Liver (tissue), 8 donors: ENCODE measurements at regions not wholly inside any gene's neighbourhood (a gene's known extent, or its start where the extent isn't known, plus 50 kb on each side); places are given as distances from the start of the nearest gene placed in this dataset.

Source experiments
- DNase-seq: peaks from one replicate; pipeline ENCODE4 v3.0.0-alpha.2; 2017; ENCODE audit warnings: low spot score
- H3K27ac ChIP-seq, 2 donors: one replicate each; pipeline ENCODE4 v1.7.0; 2013; ENCODE audit warnings: inconsistent platforms in 2 of 2, low read length in 2 of 2, control low read depth in 1 of 2, low read depth in 1 of 2, mild to moderate bottlenecking in 1 of 2
- H3K27me3 ChIP-seq, 4 donors: one replicate each; pipeline versions ENCODE4 v1.6.1 to v1.7.0; 2013; ENCODE audit warnings: low read length in 3 of 4, inconsistent platforms in 1 of 4, mild to moderate bottlenecking in 1 of 4, moderate library complexity in 1 of 4; ENCODE audit not compliant: control insufficient read depth in 4 of 4, insufficient read depth in 4 of 4
- H3K36me3 ChIP-seq, 4 donors: one replicate each; pipeline versions ENCODE4 v1.6.1 to v1.7.0; 2013; ENCODE audit warnings: low read length in 3 of 4, mild to moderate bottlenecking in 3 of 4, low read depth in 1 of 4, moderate library complexity in 1 of 4; ENCODE audit not compliant: control insufficient read depth in 4 of 4, insufficient read depth in 3 of 4
- H3K4me1 ChIP-seq, 4 donors: one replicate each; pipeline versions ENCODE4 v1.6.1 to v1.7.0; 2013; ENCODE audit warnings: low read length in 3 of 4, mild to moderate bottlenecking in 3 of 4, moderate library complexity in 1 of 4; ENCODE audit not compliant: control insufficient read depth in 4 of 4, insufficient read depth in 4 of 4
- H3K4me3 ChIP-seq, 3 donors: one replicate each; pipeline versions ENCODE4 v1.6.1 to v1.7.0; 2013; ENCODE audit warnings: low read length in 3 of 3, control low read depth in 1 of 3, low read depth in 1 of 3, mild to moderate bottlenecking in 1 of 3
- H3K9ac ChIP-seq, 2 donors: one replicate each; pipeline ENCODE4 v1.7.0; 2013; ENCODE audit warnings: low read length in 2 of 2, mild to moderate bottlenecking in 2 of 2, moderate library complexity in 2 of 2, control low read depth in 1 of 2, low read depth in 1 of 2
- H3K9me3 ChIP-seq, 4 donors: one replicate each; pipeline versions ENCODE4 v1.6.1 to v1.7.0; 2013; ENCODE audit warnings: low read length in 3 of 4; ENCODE audit not compliant: control insufficient read depth in 4 of 4
- EGR1 ChIP-seq, 2 donors: IDR thresholded peaks; 2 replicates each; pipeline ENCODE4 v1.6.1; 2016 to 2018; ENCODE audit warnings: antibody characterized with exemption in 2 of 2, low read depth in 2 of 2
- FOXA2 ChIP-seq: IDR thresholded peaks from 2 replicates; pipeline ENCODE4 v1.6.1; 2016; ENCODE audit warnings: antibody characterized with exemption
- GABPA ChIP-seq, 2 donors: IDR thresholded peaks in 1 of 2; conservative IDR thresholded peaks in 1 of 2; 2 replicates each; pipeline ENCODE4 v1.6.1; 2016; ENCODE audit warnings: antibody characterized with exemption in 2 of 2, mild to moderate bottlenecking in 1 of 2, moderate library complexity in 1 of 2
- HNF4A ChIP-seq, 2 donors: conservative IDR thresholded peaks; 2 replicates each; pipeline ENCODE4 v1.6.1; 2016; ENCODE audit warnings: antibody characterized with exemption in 2 of 2, mild to moderate bottlenecking in 2 of 2
- HNF4G ChIP-seq: IDR thresholded peaks from 2 replicates; pipeline ENCODE4 v1.6.1; 2016; ENCODE audit warnings: antibody characterized with exemption
- NR2F2 ChIP-seq: IDR thresholded peaks from 2 replicates; pipeline ENCODE4 v1.6.1; 2016; ENCODE audit warnings: antibody characterized with exemption
- RXRA ChIP-seq, 2 donors: IDR thresholded peaks; 2 replicates each; pipeline ENCODE4 v1.6.1; 2017 to 2018; ENCODE audit warnings: antibody characterized with exemption in 2 of 2, mild to moderate bottlenecking in 1 of 2
- SP1 ChIP-seq: IDR thresholded peaks from 2 replicates; pipeline ENCODE4 v1.6.1; 2018; ENCODE audit warnings: antibody characterized with exemption, mild to moderate bottlenecking
- TAF1 ChIP-seq: conservative IDR thresholded peaks from 2 replicates; pipeline ENCODE4 v1.6.1; 2016; ENCODE audit warnings: antibody characterized with exemption, mild to moderate bottlenecking
- YY1 ChIP-seq: IDR thresholded peaks from 2 replicates; pipeline ENCODE4 v1.6.1; 2016; ENCODE audit warnings: antibody characterized with exemption, mild to moderate bottlenecking
- WGBS: extraction: QIAGEN DNeasy Blood & Tissue Kit; methylation state at CpG from one replicate; pipeline ENCODE4 v1.1.7; 2013; 5-methylcytosine and 5-hydroxymethylcytosine counted together
- TF ChIP-seq, protein P1 (sequence below): fragments of 150-350 bp; IDR thresholded peaks from 2 replicates; pipeline ENCODE4 v1.5.1; 2017; ENCODE audit warnings: improper control_type of control experiment, low read depth, low read length; ENCODE audit not compliant: missing input control
- TF ChIP-seq, protein P2 (sequence below): IDR thresholded peaks from 2 replicates; pipeline ENCODE4 v1.6.1; 2016; ENCODE audit warnings: antibody characterized with exemption
- TF ChIP-seq, protein P3 (sequence below): IDR thresholded peaks from 2 replicates; pipeline ENCODE4 v1.6.1; 2016; ENCODE audit warnings: antibody characterized with exemption
- TF ChIP-seq, protein P4 (sequence below): IDR thresholded peaks from 2 replicates; pipeline ENCODE4 v1.6.1; 2016; ENCODE audit warnings: antibody characterized with exemption
- TF ChIP-seq, protein P5 (sequence below): IDR thresholded peaks from 2 replicates; pipeline ENCODE4 v1.6.1; 2016; ENCODE audit warnings: antibody characterized with exemption, mild to moderate bottlenecking
- donor health status: healthy.
- donor health status: healthy.
- donor health status: healthy.
- donor health status: healthy.
- donor health status: healthy.

DNA sequence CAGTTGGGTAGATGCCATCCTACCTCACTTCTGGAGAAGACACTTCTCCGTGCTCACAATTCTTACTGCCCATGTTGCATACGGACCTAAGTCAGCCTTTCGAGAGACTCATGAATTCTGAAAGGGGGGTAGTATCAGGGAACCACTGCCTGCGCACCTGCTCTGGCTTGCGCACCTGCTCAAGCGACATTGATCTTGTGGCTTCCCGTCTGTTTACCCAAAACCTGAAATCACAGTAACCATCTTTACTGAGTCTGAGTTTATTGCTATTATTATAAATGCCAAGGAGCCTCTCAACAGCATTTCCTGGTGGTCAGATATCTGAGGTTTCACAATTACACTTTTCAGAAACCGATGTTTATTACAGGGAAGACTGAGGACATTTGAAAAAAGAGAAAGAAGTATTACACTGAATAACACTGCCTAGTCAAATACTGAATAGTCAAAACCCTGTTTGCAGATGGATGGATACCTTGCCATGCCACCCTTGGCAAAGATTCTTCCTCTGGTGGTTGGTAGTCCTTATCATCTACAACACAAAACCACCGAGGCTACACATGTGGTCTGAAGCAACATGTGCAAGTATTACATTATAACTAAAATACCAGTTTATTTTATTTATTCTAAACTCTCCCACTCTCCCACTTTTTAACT is 208.7 kb downstream of the SIPA1L2 start:
- H3K9me3 ChIP-seq, result no peaks in the 10 kb centered on the region
- TF ChIP-seq, protein P1, sequence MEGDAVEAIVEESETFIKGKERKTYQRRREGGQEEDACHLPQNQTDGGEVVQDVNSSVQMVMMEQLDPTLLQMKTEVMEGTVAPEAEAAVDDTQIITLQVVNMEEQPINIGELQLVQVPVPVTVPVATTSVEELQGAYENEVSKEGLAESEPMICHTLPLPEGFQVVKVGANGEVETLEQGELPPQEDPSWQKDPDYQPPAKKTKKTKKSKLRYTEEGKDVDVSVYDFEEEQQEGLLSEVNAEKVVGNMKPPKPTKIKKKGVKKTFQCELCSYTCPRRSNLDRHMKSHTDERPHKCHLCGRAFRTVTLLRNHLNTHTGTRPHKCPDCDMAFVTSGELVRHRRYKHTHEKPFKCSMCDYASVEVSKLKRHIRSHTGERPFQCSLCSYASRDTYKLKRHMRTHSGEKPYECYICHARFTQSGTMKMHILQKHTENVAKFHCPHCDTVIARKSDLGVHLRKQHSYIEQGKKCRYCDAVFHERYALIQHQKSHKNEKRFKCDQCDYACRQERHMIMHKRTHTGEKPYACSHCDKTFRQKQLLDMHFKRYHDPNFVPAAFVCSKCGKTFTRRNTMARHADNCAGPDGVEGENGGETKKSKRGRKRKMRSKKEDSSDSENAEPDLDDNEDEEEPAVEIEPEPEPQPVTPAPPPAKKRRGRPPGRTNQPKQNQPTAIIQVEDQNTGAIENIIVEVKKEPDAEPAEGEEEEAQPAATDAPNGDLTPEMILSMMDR, result no peak
- TF ChIP-seq, protein P2, sequence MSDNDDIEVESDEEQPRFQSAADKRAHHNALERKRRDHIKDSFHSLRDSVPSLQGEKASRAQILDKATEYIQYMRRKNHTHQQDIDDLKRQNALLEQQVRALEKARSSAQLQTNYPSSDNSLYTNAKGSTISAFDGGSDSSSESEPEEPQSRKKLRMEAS, result no peak
- TF ChIP-seq HNF4G, result no peak
- no peak for TF ChIP-seq RXRA (IDR thresholded peaks at IDR 0.05)
- no peak for TF ChIP-seq NR2F2
- TF ChIP-seq, protein P3, sequence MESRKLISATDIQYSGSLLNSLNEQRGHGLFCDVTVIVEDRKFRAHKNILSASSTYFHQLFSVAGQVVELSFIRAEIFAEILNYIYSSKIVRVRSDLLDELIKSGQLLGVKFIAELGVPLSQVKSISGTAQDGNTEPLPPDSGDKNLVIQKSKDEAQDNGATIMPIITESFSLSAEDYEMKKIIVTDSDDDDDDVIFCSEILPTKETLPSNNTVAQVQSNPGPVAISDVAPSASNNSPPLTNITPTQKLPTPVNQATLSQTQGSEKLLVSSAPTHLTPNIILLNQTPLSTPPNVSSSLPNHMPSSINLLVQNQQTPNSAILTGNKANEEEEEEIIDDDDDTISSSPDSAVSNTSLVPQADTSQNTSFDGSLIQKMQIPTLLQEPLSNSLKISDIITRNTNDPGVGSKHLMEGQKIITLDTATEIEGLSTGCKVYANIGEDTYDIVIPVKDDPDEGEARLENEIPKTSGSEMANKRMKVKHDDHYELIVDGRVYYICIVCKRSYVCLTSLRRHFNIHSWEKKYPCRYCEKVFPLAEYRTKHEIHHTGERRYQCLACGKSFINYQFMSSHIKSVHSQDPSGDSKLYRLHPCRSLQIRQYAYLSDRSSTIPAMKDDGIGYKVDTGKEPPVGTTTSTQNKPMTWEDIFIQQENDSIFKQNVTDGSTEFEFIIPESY, result no peak
- no peak for TF ChIP-seq YY1
- TF ChIP-seq, protein P4, sequence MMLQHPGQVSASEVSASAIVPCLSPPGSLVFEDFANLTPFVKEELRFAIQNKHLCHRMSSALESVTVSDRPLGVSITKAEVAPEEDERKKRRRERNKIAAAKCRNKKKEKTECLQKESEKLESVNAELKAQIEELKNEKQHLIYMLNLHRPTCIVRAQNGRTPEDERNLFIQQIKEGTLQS, result no peak
- TF ChIP-seq, protein P5, sequence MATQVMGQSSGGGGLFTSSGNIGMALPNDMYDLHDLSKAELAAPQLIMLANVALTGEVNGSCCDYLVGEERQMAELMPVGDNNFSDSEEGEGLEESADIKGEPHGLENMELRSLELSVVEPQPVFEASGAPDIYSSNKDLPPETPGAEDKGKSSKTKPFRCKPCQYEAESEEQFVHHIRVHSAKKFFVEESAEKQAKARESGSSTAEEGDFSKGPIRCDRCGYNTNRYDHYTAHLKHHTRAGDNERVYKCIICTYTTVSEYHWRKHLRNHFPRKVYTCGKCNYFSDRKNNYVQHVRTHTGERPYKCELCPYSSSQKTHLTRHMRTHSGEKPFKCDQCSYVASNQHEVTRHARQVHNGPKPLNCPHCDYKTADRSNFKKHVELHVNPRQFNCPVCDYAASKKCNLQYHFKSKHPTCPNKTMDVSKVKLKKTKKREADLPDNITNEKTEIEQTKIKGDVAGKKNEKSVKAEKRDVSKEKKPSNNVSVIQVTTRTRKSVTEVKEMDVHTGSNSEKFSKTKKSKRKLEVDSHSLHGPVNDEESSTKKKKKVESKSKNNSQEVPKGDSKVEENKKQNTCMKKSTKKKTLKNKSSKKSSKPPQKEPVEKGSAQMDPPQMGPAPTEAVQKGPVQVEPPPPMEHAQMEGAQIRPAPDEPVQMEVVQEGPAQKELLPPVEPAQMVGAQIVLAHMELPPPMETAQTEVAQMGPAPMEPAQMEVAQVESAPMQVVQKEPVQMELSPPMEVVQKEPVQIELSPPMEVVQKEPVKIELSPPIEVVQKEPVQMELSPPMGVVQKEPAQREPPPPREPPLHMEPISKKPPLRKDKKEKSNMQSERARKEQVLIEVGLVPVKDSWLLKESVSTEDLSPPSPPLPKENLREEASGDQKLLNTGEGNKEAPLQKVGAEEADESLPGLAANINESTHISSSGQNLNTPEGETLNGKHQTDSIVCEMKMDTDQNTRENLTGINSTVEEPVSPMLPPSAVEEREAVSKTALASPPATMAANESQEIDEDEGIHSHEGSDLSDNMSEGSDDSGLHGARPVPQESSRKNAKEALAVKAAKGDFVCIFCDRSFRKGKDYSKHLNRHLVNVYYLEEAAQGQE, result no peak
- TF ChIP-seq GABPA (IDR thresholded peaks at IDR 0.05 in 1 of 2, conservative IDR thresholded peaks at IDR 0.05 in 1 of 2), result no peak
- no peak for TF ChIP-seq SP1
- no peak for TF ChIP-seq TAF1
- TF ChIP-seq EGR1 (IDR thresholded peaks at IDR 0.05; ENCODE audit: low read depth in 2 of 2), result no peak
- TF ChIP-seq HNF4A (conservative IDR thresholded peaks at IDR 0.05), result no peak
- TF ChIP-seq FOXA2, result no peak
- H3K4me3 ChIP-seq, result no peak overlapping the region
- WGBS, result 85% methylated on average over 9 of the region's 9 CpGs
- H3K27ac ChIP-seq, result no peak overlapping the region
- H3K36me3 ChIP-seq, result peaks cover 0 to 6% (median 2%) of the 10 kb centered on the region in 4 donors
- H3K4me1 ChIP-seq, result no peaks in the 10 kb centered on the region
- no peak overlapping the region for H3K9ac ChIP-seq
- DNase-seq, result no peak
- no peaks in the 10 kb centered on the region for H3K27me3 ChIP-seq
